Vagina (tissue), 2 donors: ENCODE measurements at regions not wholly inside any gene's neighbourhood (a gene's known extent, or its start where the extent isn't known, plus 50 kb on each side); places are given as distances from the start of the nearest gene placed in this dataset.
"Not testable (repeated sequence)": the region's sequence is repeated elsewhere in the genome, so short reads cannot be mapped to it uniquely, and the experiment has no call there.

Source experiments
- DNase-seq, 2 donors: peaks; one replicate each; pipeline ENCODE4 v3.0.0-alpha.2; 2017; ENCODE audit errors: extremely low spot score in 2 of 2
- H3K27ac ChIP-seq: fragments of 200-600 bp; sonication (generic); one replicate; pipeline ENCODE4 v1.5.1; 2019
- H3K27me3 ChIP-seq: fragments of 200-600 bp; sonication (generic); one replicate; pipeline ENCODE4 v1.5.1; 2019
- H3K36me3 ChIP-seq, 2 donors: fragments of 200-600 bp; sonication (generic); one replicate each; pipeline ENCODE4 v1.5.1; 2017 to 2019
- H3K4me1 ChIP-seq: fragments of 200-600 bp; sonication (generic); one replicate; pipeline ENCODE4 v1.5.1; 2019
- H3K4me3 ChIP-seq, 2 donors: fragments of 200-600 bp; sonication (generic); 1 replicate in 1 of 2; 2 replicates in 1 of 2; pipeline ENCODE4 v1.5.1; 2016 to 2019
- H3K9me3 ChIP-seq: fragments of 200-600 bp; sonication (generic); one replicate; pipeline ENCODE4 v1.5.1; 2019
- CTCF ChIP-seq, 3 experiments: fragments of 450-650 bp in 2 of 3; fragments of 200-600 bp in 1 of 3; sonication (generic) in 1 of 3; IDR thresholded peaks; one replicate each; pipeline ENCODE4 v1.5.1; 2017 to 2019; ENCODE audit warnings: antibody characterized with exemption in 3 of 3, mild to moderate bottlenecking in 2 of 3, moderate library complexity in 2 of 3
- POLR2A ChIP-seq, 2 donors: fragments of 450-650 bp; IDR thresholded peaks; one replicate each; pipeline ENCODE4 v1.6.1; 2017; ENCODE audit warnings: antibody characterized with exemption in 2 of 2, mild to moderate bottlenecking in 2 of 2, moderate library complexity in 2 of 2
- POLR2AphosphoS5 ChIP-seq, 2 donors: sonication (generic); formaldehyde crosslinking; IDR thresholded peaks; one replicate each; pipeline ENCODE4 v1.9.0; 2017; ENCODE audit warnings: antibody characterized with exemption in 2 of 2, mild to moderate bottlenecking in 2 of 2, low read depth in 1 of 2; ENCODE audit not compliant: insufficient read depth in 1 of 2
- intact Hi-C: fragments of 100-400 bp; cut with DNase I; formaldehyde crosslinking; loops from one replicate; pipeline ENCODE4 v1.15.1; 2023

GRCh38 chr6:114934079-114934478, 591.3 kb upstream of the HS3ST5 start:
- Histone ChIP-seq H3K36me3 (no peaks in the 10 kb centered on the region), H3K27ac (no peak overlapping the region), H3K27me3 (no peaks in the 10 kb centered on the region), H3K4me3 (no peak overlapping the region), H3K4me1 (no peaks in the 10 kb centered on the region), H3K9me3 (no peaks in the 10 kb centered on the region)
- TF ChIP-seq CTCF (IDR thresholded peaks at IDR 0.05) (no peak), POLR2A (IDR thresholded peaks at IDR 0.05) (no peak), POLR2AphosphoS5 (IDR thresholded peaks at IDR 0.05; ENCODE audit: insufficient read depth in 1 of 2, low read depth in 1 of 2) (no peak)
- intact Hi-C loops, result no loop called here
- no peak for DNase-seq

- H3K27ac ChIP-seq, H3K4me1 ChIP-seq, H3K4me3 ChIP-seq, intact Hi-C loops, H3K27me3 ChIP-seq, H3K36me3 ChIP-seq, H3K9me3 ChIP-seq, DNase-seq: not testable (repeated sequence)
These were observed 585.9 kb upstream of the HS3ST5 start for GRCh38 chr6:114928731-114929130.

GRCh38 chr6:114906096-114906495, 563.3 kb upstream of the HS3ST5 start:
- intact Hi-C loops, result no loop called here
- no peak overlapping the region for H3K27ac ChIP-seq
- H3K36me3 ChIP-seq, result no peaks in the 10 kb centered on the region
- no peak for TF ChIP-seq CTCF (IDR thresholded peaks at IDR 0.05)
- TF ChIP-seq POLR2AphosphoS5 (IDR thresholded peaks at IDR 0.05; ENCODE audit: insufficient read depth in 1 of 2, low read depth in 1 of 2), result no peak
- TF ChIP-seq POLR2A (IDR thresholded peaks at IDR 0.05), result no peak
- H3K27me3 ChIP-seq, result no peaks in the 10 kb centered on the region
- no peaks in the 10 kb centered on the region for H3K4me1 ChIP-seq
- H3K4me3 ChIP-seq, result no peak overlapping the region
- no peak for DNase-seq
- H3K9me3 ChIP-seq, result no peaks in the 10 kb centered on the region

- no peaks in the 10 kb centered on the region for H3K27me3 ChIP-seq
These were observed 554.7 kb upstream of the HS3ST5 start for GRCh38 chr6:114897536-114897935.

GRCh38 chr6:114892211-114892610, 549.4 kb upstream of the HS3ST5 start:
- TF ChIP-seq POLR2AphosphoS5 (IDR thresholded peaks at IDR 0.05; ENCODE audit: insufficient read depth in 1 of 2, low read depth in 1 of 2) (no peak), POLR2A (IDR thresholded peaks at IDR 0.05) (no peak), CTCF (IDR thresholded peaks at IDR 0.05) (no peak)
- Histone ChIP-seq H3K4me1 (no peaks in the 10 kb centered on the region), H3K36me3 (no peaks in the 10 kb centered on the region), H3K27ac (no peak overlapping the region), H3K27me3 (no peaks in the 10 kb centered on the region), H3K4me3 (no peak overlapping the region), H3K9me3 (no peaks in the 10 kb centered on the region)
- DNase-seq, result no peak
- intact Hi-C loops, result no loop called here

More at GRCh38 chr6:114897536-114897935, 554.7 kb upstream of the HS3ST5 start:
- DNase-seq, result no peak
- H3K36me3 ChIP-seq, result no peaks in the 10 kb centered on the region
- no peak for TF ChIP-seq POLR2AphosphoS5 (IDR thresholded peaks at IDR 0.05; ENCODE audit: insufficient read depth in 1 of 2, low read depth in 1 of 2)
- TF ChIP-seq POLR2A (IDR thresholded peaks at IDR 0.05), result no peak
- no peak for TF ChIP-seq CTCF (IDR thresholded peaks at IDR 0.05)
- H3K4me1 ChIP-seq, result no peaks in the 10 kb centered on the region
- intact Hi-C loops, result no loop called here
- no peak overlapping the region for H3K4me3 ChIP-seq
- H3K27ac ChIP-seq, result no peak overlapping the region
- H3K9me3 ChIP-seq, result no peaks in the 10 kb centered on the region

- intact Hi-C loops, result no loop called here
- Histone ChIP-seq H3K27me3 (no peaks in the 10 kb centered on the region), H3K27ac (no peak overlapping the region)
These were observed 545.4 kb upstream of the HS3ST5 start for GRCh38 chr6:114888241-114888640.

More at GRCh38 chr6:114888241-114888640, 545.4 kb upstream of the HS3ST5 start:
- H3K36me3 ChIP-seq, result no peaks in the 10 kb centered on the region
- TF ChIP-seq CTCF (IDR thresholded peaks at IDR 0.05), result no peak
- no peak for TF ChIP-seq POLR2A (IDR thresholded peaks at IDR 0.05)
- TF ChIP-seq POLR2AphosphoS5 (IDR thresholded peaks at IDR 0.05; ENCODE audit: insufficient read depth in 1 of 2, low read depth in 1 of 2), result no peak
- H3K4me3 ChIP-seq, result no peak overlapping the region
- no peak for DNase-seq
- no peaks in the 10 kb centered on the region for H3K9me3 ChIP-seq
- H3K4me1 ChIP-seq, result no peaks in the 10 kb centered on the region
